K562 (cell line): ENCODE measurements at regions not wholly inside any gene's neighbourhood (a gene's known extent, or its start where the extent isn't known, plus 50 kb on each side); places are given as distances from the start of the nearest gene placed in this dataset.

ENCODE experiments used
- ATAC-seq: fragments of 200-7000 bp; cut with Tn5 transposase; 3 replicates; pipeline ENCODE4 v1.9.1; 2020; ENCODE audit warnings: moderate library complexity
- BruUV-seq: library from RNA; stranded (reverse); fragments of 400-500 nt; replicated peaks from 2 replicates; lab custom pipeline; 2021; lab: Mats Ljungman, UMichigan
- CTCF ChIA-PET: fragments of 300-600 bp; formaldehyde crosslinking; extraction: SDS; loops from one replicate; lab custom pipeline; 2021; ENCODE audit warnings: low intra/inter-chr PET ratio; lab: Yijun Ruan, JAX
- POLR2A ChIA-PET: fragments of 300-600, 350-650 bp; sonication (Branson Sonifier 250); formaldehyde crosslinking; extraction: SDS; loops from one replicate; lab custom pipeline; 2021; ENCODE audit warnings: antibody characterized with exemption, inconsistent platforms; lab: Yijun Ruan, JAX
- DNase-seq, 4 experiments: peaks; one replicate each; pipeline versions ENCODE4 v3.0.0 to v3.0.0-alpha.2; 2011 to 2018; ENCODE audit warnings: low spot score in 3 of 4, mixed read lengths in 3 of 4; ENCODE audit errors: extremely low read depth in 1 of 4
- FAIRE-seq: peaks from 2 replicates; lab custom pipeline; 2011; peaks lifted over from hg19 to GRCh38; lab: Jason Lieb, UNC
- H2AFZ ChIP-seq: 2 replicates; pipeline ENCODE4 v1.6.0; 2011; ENCODE audit warnings: low read depth, low read length, control low read depth, inconsistent platforms
- H3K27ac ChIP-seq: fragments of 200-600 bp; 3 replicates; pipeline ENCODE4 v1.8.0; 2011; ENCODE audit warnings: low read depth, mild to moderate bottlenecking, control low read depth, inconsistent platforms, low read length, moderate library complexity, mixed read lengths; ENCODE audit errors: extremely low read depth
- H3K27me3 ChIP-seq, 2 experiments: fragments of 300-600 bp in 1 of 2; 2 replicates in 1 of 2; 3 replicates in 1 of 2; pipeline versions ENCODE4 v1.6.0 to v1.8.0; 2011; ENCODE audit warnings: inconsistent platforms in 2 of 2, low read length in 2 of 2, mild to moderate bottlenecking in 1 of 2, mixed read lengths in 1 of 2, moderate library complexity in 1 of 2; ENCODE audit not compliant: control insufficient read depth in 2 of 2, insufficient read depth in 2 of 2
- H3K36me3 ChIP-seq: fragments of 300-600 bp; 3 replicates; pipeline ENCODE4 v1.8.0; 2011; ENCODE audit warnings: mild to moderate bottlenecking, low read length, inconsistent platforms; ENCODE audit not compliant: control insufficient read depth, insufficient read depth
- H3K4me1 ChIP-seq, 2 experiments: fragments of 200-600 bp in 1 of 2; replicated peaks in 1 of 2; 2 replicates in 1 of 2; 3 replicates in 1 of 2; pipeline versions ENCODE4 v1.5.1 to v1.8.0; 2011; ENCODE audit warnings: inconsistent platforms in 2 of 2, low read length in 2 of 2, mild to moderate bottlenecking in 1 of 2, mixed read lengths in 1 of 2, moderate library complexity in 1 of 2; ENCODE audit not compliant: control insufficient read depth in 2 of 2, insufficient read depth in 2 of 2
- H3K4me2 ChIP-seq: 2 replicates; pipeline ENCODE4 v1.6.1; 2011; ENCODE audit warnings: low read length, control low read depth, inconsistent platforms, mixed read lengths; ENCODE audit not compliant: insufficient read depth
- H3K4me3 ChIP-seq: fragments of 200-600 bp; sonication (generic), shearing (Covaris generic); 2 replicates; pipeline ENCODE4 v1.5.1; 2016; ENCODE audit warnings: control low read depth, inconsistent platforms
- H3K79me2 ChIP-seq: fragments of 200-600 bp; 3 replicates; pipeline ENCODE4 v1.8.0; 2011; ENCODE audit warnings: low read length, inconsistent platforms; ENCODE audit not compliant: control insufficient read depth, insufficient read depth
- H3K9ac ChIP-seq, 2 experiments: 2 replicates each; pipeline versions ENCODE4 v1.6.0 to v1.6.1; 2011; ENCODE audit warnings: low read depth in 2 of 2, low read length in 2 of 2, control low read depth in 1 of 2, inconsistent platforms in 1 of 2, mild to moderate bottlenecking in 1 of 2, mixed read lengths in 1 of 2; ENCODE audit not compliant: insufficient read depth in 1 of 2
- H3K9me1 ChIP-seq: one replicate; pipeline ENCODE4 v1.6.0; 2011; ENCODE audit warnings: inconsistent platforms, mild to moderate bottlenecking, low read length, moderate library complexity; ENCODE audit not compliant: control insufficient read depth, insufficient read depth
- H3K9me3 ChIP-seq: replicated peaks from 2 replicates; pipeline ENCODE4 v1.5.1; 2011; ENCODE audit warnings: low read depth, low read length, inconsistent platforms; ENCODE audit not compliant: control insufficient read depth, insufficient read depth
- H4K20me1 ChIP-seq: replicated peaks from 2 replicates; pipeline ENCODE4 v1.6.1; 2011; ENCODE audit warnings: low read length, inconsistent platforms, mixed read lengths; ENCODE audit not compliant: control insufficient read depth, insufficient read depth
- CBX1 ChIP-seq: sonication (generic); IDR thresholded peaks from 2 replicates; pipeline ENCODE4 v1.6.1; 2016; ENCODE audit warnings: antibody characterized with exemption, low read depth, mild to moderate bottlenecking
- CBX3 ChIP-seq, 2 experiments: IDR thresholded peaks; 1 replicate in 1 of 2; 2 replicates in 1 of 2; pipeline ENCODE4 v1.6.1; 2012; ENCODE audit warnings: inconsistent platforms in 2 of 2, low read length in 2 of 2, borderline replicate concordance in 1 of 2, control low read depth in 1 of 2
- COPS2 ChIP-seq: fragments of 450-650 bp; conservative IDR thresholded peaks from 2 replicates; pipeline ENCODE4 v1.6.1; 2016; ENCODE audit warnings: mild to moderate bottlenecking, moderate library complexity
- FOSL1 ChIP-seq: fragments of 200-800 bp; sonication (Bioruptor generic); conservative IDR thresholded peaks from 2 replicates; pipeline ENCODE4 v1.6.1; 2016; ENCODE audit warnings: missing genetic modification characterization, missing compliant biosample characterization
- FOXP1 ChIP-seq: sonication (generic); formaldehyde crosslinking; IDR thresholded peaks from 2 replicates; pipeline ENCODE4 v1.8.0; 2022; ENCODE audit warnings: mild to moderate bottlenecking, missing genetic modification reagents
- KDM2B ChIP-seq: fragments of 250-450 bp; sonication (Bioruptor Pico); IDR thresholded peaks from 2 replicates; pipeline ENCODE4 v1.8.0; 2021; ENCODE audit warnings: mild to moderate bottlenecking, moderate library complexity
- PHF20 ChIP-seq: fragments of 450-650 bp; IDR thresholded peaks from 2 replicates; pipeline ENCODE4 v1.6.1; 2018; ENCODE audit not compliant: partially characterized antibody
- SREBF2 ChIP-seq: sonication (generic); formaldehyde crosslinking; IDR thresholded peaks from 2 replicates; pipeline ENCODE4 v1.4.0; 2020; ENCODE audit warnings: mild to moderate bottlenecking, missing genetic modification reagents
- TRIM24 ChIP-seq, 2 experiments: fragments of 450-650 bp; IDR thresholded peaks; 2 replicates each; pipeline ENCODE4 v1.6.1; 2016
- TRIM28 ChIP-seq: fragments of 450-650 bp; IDR thresholded peaks from 2 replicates; pipeline ENCODE4 v1.6.1; 2017
- WGBS: fragments of 100-300 bp; shearing (Covaris generic); methylation state at CpG from one replicate; pipeline ENCODE4 v1.1.6; 2016; ENCODE audit warnings: low coverage, mixed read lengths; ENCODE audit not compliant: insufficient coverage; ENCODE audit errors: missing lambda C conversion rate; 5-methylcytosine and 5-hydroxymethylcytosine counted together
- in situ Hi-C: fragments of 300-500 bp; cut with MboI; formaldehyde crosslinking; loops from 4 replicates; pipeline ENCODE4 v1.15.0; 2018; ENCODE audit warnings: inconsistent platforms, mixed read lengths
- intact Hi-C: fragments of 100-400 bp; cut with micrococcal nuclease; formaldehyde crosslinking; loops from 2 replicates; pipeline ENCODE4 v1.14.2; 2022

- H3K36me3 ChIP-seq, result no peaks in the 10 kb centered on the region
- ChIA-PET POLR2A (no interaction called here), CTCF (no interaction called here)
- WGBS, result 73% methylated on average over 5 of the region's 5 CpGs
- intact Hi-C loops (loop anchor here (1.0 to 5.0 kb wide), 4 partner anchors 90 to 389 kb away; partner anchors contain the start of genes ETFBKMT and RESF1), in situ Hi-C loops (no loop called here)
- peaks cover 25% of the 10 kb centered on the region for H3K9me3 ChIP-seq
- no peaks in the 10 kb centered on the region for H3K27me3 ChIP-seq
- no peak overlapping the region for H3K9ac ChIP-seq
- ATAC-seq (no peak), FAIRE-seq (no peak), DNase-seq (no peak)
- H3K9me1 ChIP-seq, result no peaks in the 10 kb centered on the region
- TF ChIP-seq FOXP1 (CRISPR knock-in tag) (peak; percentile 52; the same call in 1 of the 2 replicates), KDM2B (CRISPR knock-in tag) (no peak), PHF20 (no peak), CBX3 (IDR thresholded peaks at IDR 0.05; ENCODE audit: borderline replicate concordance in 1 of 2, low read length in 2 of 2) (0 out of 3 replicates have a peak, but pooled peaks of 1 of the 2 experiments have one; percentile 52), COPS2 (no peak), TRIM28 (0 out of 2 replicates have a peak, but pooled peaks have one; percentile 55), SREBF2 (CRISPR knock-in tag) (no peak), FOSL1 (tag) (no peak), TRIM24 (IDR thresholded peaks at IDR 0.05) (peak; percentile 29 to 53; a peak in 1 of 4 replicates), CBX1 (no peak)
- H3K4me3 ChIP-seq, result no peak overlapping the region
- peaks cover 18 to 32% of the 10 kb centered on the region in 2 experiments for H3K4me1 ChIP-seq
- no peaks in the 10 kb centered on the region for H3K79me2 ChIP-seq
- H3K27ac ChIP-seq, result peak overlapping the region; percentile 93; the same call in 1 of the 3 replicates
- BruUV-seq, result no TSS peak
- no peak overlapping the region for H2AFZ ChIP-seq
- H3K4me2 ChIP-seq, result no peak overlapping the region
- no peaks in the 10 kb centered on the region for H4K20me1 ChIP-seq
Observed at GRCh38 chr12:32048791-32049190, 57.9 kb upstream of the BICD1 start.
